HepG2 (cell line): ENCODE measurements at regions not wholly inside any gene's neighbourhood (a gene's known extent, or its start where the extent isn't known, plus 50 kb on each side); places are given as distances from the start of the nearest gene placed in this dataset.

Experiments
- ATAC-seq: fragments of 200-7000 bp; cut with Tn5 transposase; 3 replicates; pipeline ENCODE4 v1.9.1; 2020; ENCODE audit warnings: mild to moderate bottlenecking, moderate library complexity
- BruUV-seq: library from RNA; stranded (reverse); fragments of 400-500 nt; replicated peaks from 2 replicates; lab custom pipeline; 2021; lab: Mats Ljungman, UMichigan
- CTCF ChIA-PET: fragments of 300-600 bp; formaldehyde crosslinking; extraction: SDS; loops from one replicate; lab custom pipeline; 2021; ENCODE audit warnings: low total read pairs, inconsistent platforms, low intra/inter-chr PET ratio; lab: Yijun Ruan, JAX
- POLR2A ChIA-PET: fragments of 350-600 bp; sonication (Branson Sonifier 250); formaldehyde crosslinking; loops from one replicate; lab custom pipeline; 2020; ENCODE audit warnings: antibody characterized with exemption, inconsistent platforms; lab: Yijun Ruan, JAX
- DNase-seq: peaks from one replicate; pipeline ENCODE4 v3.0.0-alpha.2; 2015; ENCODE audit warnings: low spot score
- FAIRE-seq: peaks from 3 replicates; lab custom pipeline; 2011; peaks lifted over from hg19 to GRCh38; lab: Jason Lieb, UNC
- H2AFZ ChIP-seq: one replicate; pipeline ENCODE4 v1.6.1; 2011; ENCODE audit warnings: low read length, inconsistent platforms
- H3K27ac ChIP-seq: fragments of 300-600 bp; 3 replicates; pipeline ENCODE4 v1.8.0; 2011; ENCODE audit warnings: mixed run types, mild to moderate bottlenecking, mixed read lengths, low read length, inconsistent platforms; ENCODE audit not compliant: insufficient read depth; ENCODE audit errors: extremely low read length
- H3K27me3 ChIP-seq, 2 experiments: fragments of 200-600 bp in 1 of 2; 2 replicates in 1 of 2; 3 replicates in 1 of 2; pipeline versions ENCODE4 v1.6.0 to v1.8.0; 2011; ENCODE audit warnings: low read length in 2 of 2, mild to moderate bottlenecking in 2 of 2, moderate library complexity in 2 of 2, inconsistent platforms in 1 of 2; ENCODE audit not compliant: insufficient read depth in 2 of 2, control insufficient read depth in 1 of 2
- H3K36me3 ChIP-seq, 2 experiments: fragments of 200-600 bp in 1 of 2; replicated peaks in 1 of 2; 2 replicates in 1 of 2; 3 replicates in 1 of 2; pipeline versions ENCODE4 v1.5.1 to v1.8.0; 2011; ENCODE audit warnings: low read length in 2 of 2, inconsistent platforms in 1 of 2; ENCODE audit not compliant: insufficient read depth in 2 of 2, control insufficient read depth in 1 of 2
- H3K4me1 ChIP-seq: 2 replicates; pipeline ENCODE4 v1.5.1; 2012; ENCODE audit warnings: low read length, inconsistent platforms; ENCODE audit not compliant: insufficient read depth
- H3K4me2 ChIP-seq: 2 replicates; pipeline ENCODE4 v1.6.0; 2011; ENCODE audit warnings: low read depth, low read length, inconsistent platforms
- H3K4me3 ChIP-seq, 3 experiments: fragments of 200-600 bp in 1 of 3; sonication (generic), shearing (Covaris generic) in 1 of 3; replicated peaks in 1 of 3; 2 replicates each; pipeline ENCODE4 v1.5.1; 2011 to 2016; ENCODE audit warnings: low read length in 3 of 3, inconsistent platforms in 2 of 3, low read depth in 2 of 3, mild to moderate bottlenecking in 2 of 3, control low read depth in 1 of 3, mixed read lengths in 1 of 3; ENCODE audit not compliant: insufficient read depth in 1 of 3
- H3K79me2 ChIP-seq: one replicate; pipeline ENCODE4 v1.6.1; 2011; ENCODE audit warnings: low read length, inconsistent platforms; ENCODE audit not compliant: insufficient read depth
- H3K9ac ChIP-seq: 2 replicates; pipeline ENCODE4 v1.6.0; 2011; ENCODE audit warnings: mild to moderate bottlenecking, low read depth, low read length, inconsistent platforms; ENCODE audit not compliant: insufficient read depth
- H3K9me3 ChIP-seq: 2 replicates; pipeline ENCODE4 v1.5.1; 2012; ENCODE audit warnings: mild to moderate bottlenecking, low read length
- H4K20me1 ChIP-seq: 2 replicates; pipeline ENCODE4 v1.6.0; 2011; ENCODE audit warnings: inconsistent platforms, mild to moderate bottlenecking, low read length, moderate library complexity; ENCODE audit not compliant: insufficient read depth
- ARNT ChIP-seq: fragments of 450-650 bp; IDR thresholded peaks from 2 replicates; pipeline ENCODE4 v1.6.1; 2017
- EHMT2 ChIP-seq: fragments of 200-600 bp; sonication (generic); IDR thresholded peaks from 2 replicates; pipeline ENCODE4 v1.7.0; 2017; ENCODE audit warnings: antibody characterized with exemption, low read depth, low read length, borderline replicate concordance
- FOXO1 ChIP-seq: sonication (generic); formaldehyde crosslinking; IDR thresholded peaks from 2 replicates; pipeline ENCODE4 v1.4.0; 2020; ENCODE audit warnings: missing genetic modification reagents
- NR1H2 ChIP-seq: sonication (generic); formaldehyde crosslinking; IDR thresholded peaks from 2 replicates; pipeline ENCODE4 v1.8.1; 2022; ENCODE audit warnings: low read depth, missing genetic modification reagents, borderline replicate concordance
- RARA ChIP-seq: IDR thresholded peaks from 2 replicates; pipeline ENCODE4 v1.6.1; 2016; ENCODE audit warnings: missing genetic modification reagents, missing compliant biosample characterization
- SALL1 ChIP-seq: sonication (generic); formaldehyde crosslinking; IDR thresholded peaks from 2 replicates; pipeline ENCODE4 v1.8.0; 2022; ENCODE audit warnings: mild to moderate bottlenecking, missing genetic modification reagents
- TEAD2 ChIP-seq: sonication (generic); formaldehyde crosslinking; IDR thresholded peaks from 2 replicates; pipeline ENCODE4 v1.9.0; 2021; ENCODE audit warnings: missing genetic modification reagents
- THAP11 ChIP-seq: IDR thresholded peaks from 2 replicates; pipeline ENCODE4 v1.6.1; 2016; ENCODE audit warnings: missing biosample characterization, missing genetic modification reagents
- TSC22D2 ChIP-seq: sonication (generic); formaldehyde crosslinking; IDR thresholded peaks from 2 replicates; pipeline ENCODE4 v1.5.1; 2020; ENCODE audit warnings: missing genetic modification reagents, mild to moderate bottlenecking, borderline replicate concordance
- ZIK1 ChIP-seq: sonication (generic); formaldehyde crosslinking; IDR thresholded peaks from 2 replicates; pipeline ENCODE4 v1.5.0; 2020; ENCODE audit warnings: mild to moderate bottlenecking, low read depth, missing genetic modification reagents, borderline replicate concordance
- ZNF230 ChIP-seq: sonication (generic); formaldehyde crosslinking; IDR thresholded peaks from 2 replicates; pipeline ENCODE4 v1.4.0; 2020; ENCODE audit warnings: mild to moderate bottlenecking, missing genetic modification reagents
- ZNF543 ChIP-seq: sonication (generic); formaldehyde crosslinking; IDR thresholded peaks from 2 replicates; pipeline ENCODE4 v1.4.0; 2020; ENCODE audit warnings: mild to moderate bottlenecking, missing genetic modification reagents
- ZNF614 ChIP-seq: IDR thresholded peaks from 2 replicates; pipeline ENCODE4 v1.6.1; 2018; ENCODE audit warnings: missing biosample characterization, missing genetic modification reagents, inconsistent platforms, borderline replicate concordance
- WGBS: methylation state at CpG from one replicate; pipeline ENCODE4 v1.1.6; 2017; ENCODE audit warnings: low lambda C conversion rate; 5-methylcytosine and 5-hydroxymethylcytosine counted together
- in situ Hi-C: cut with HindIII; loops from 2 replicates; pipeline ENCODE4 v1.10.0; 2017; ENCODE audit warnings: low pct_unique_long_range_greater_than_20kb; ENCODE audit not compliant: extremely low pct_ligation_motif_present
- intact Hi-C: fragments of 100-400 bp; cut with micrococcal nuclease; formaldehyde crosslinking; loops from one replicate; pipeline ENCODE4 v1.10.0; 2022; ENCODE audit not compliant: unreplicated experiment
- TF ChIP-seq, protein P1 (sequence below): sonication (generic); formaldehyde crosslinking; IDR thresholded peaks from 2 replicates; pipeline ENCODE4 v1.5.1; 2020; ENCODE audit warnings: missing genetic modification reagents, mild to moderate bottlenecking, borderline replicate concordance
- TF ChIP-seq, protein P2 (sequence below): IDR thresholded peaks from 2 replicates; pipeline ENCODE4 v1.6.1; 2016; ENCODE audit warnings: missing compliant biosample characterization, missing genetic modification reagents, borderline replicate concordance
- TF ChIP-seq, protein P3 (sequence below): IDR thresholded peaks from 2 replicates; pipeline ENCODE4 v1.6.1; 2018; ENCODE audit warnings: missing genetic modification reagents
- TF ChIP-seq, protein P4 (sequence below): sonication (generic); formaldehyde crosslinking; IDR thresholded peaks from 2 replicates; pipeline ENCODE4 v1.5.1; 2020; ENCODE audit warnings: missing genetic modification reagents, mild to moderate bottlenecking, borderline replicate concordance
- TF ChIP-seq, protein P5 (sequence below): sonication (generic); formaldehyde crosslinking; IDR thresholded peaks from 2 replicates; pipeline ENCODE4 v1.9.0; 2022; ENCODE audit warnings: missing genetic modification reagents, mild to moderate bottlenecking, borderline replicate concordance

DNA sequence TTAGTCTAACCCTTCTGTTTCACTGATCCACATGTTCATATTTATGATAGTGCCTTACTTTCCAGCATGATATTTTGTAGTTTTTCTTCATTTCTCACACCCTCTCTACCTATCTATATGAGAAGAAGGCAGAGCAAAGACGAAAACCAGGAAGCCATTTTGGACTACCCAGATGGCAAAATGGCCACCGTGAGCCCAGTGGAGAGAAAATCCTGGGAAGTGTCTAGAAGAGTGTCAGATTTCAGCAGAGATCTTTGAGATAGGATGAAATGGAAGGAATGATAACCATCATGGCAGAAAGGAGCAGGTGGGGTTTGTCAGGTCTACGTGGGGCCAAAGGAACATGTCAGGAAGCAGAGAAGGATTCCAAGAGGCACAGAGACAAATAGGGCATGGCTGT, 84.0 kb upstream of the MYCN start:
- no peaks in the 10 kb centered on the region for H4K20me1 ChIP-seq
- TF ChIP-seq, protein P1, sequence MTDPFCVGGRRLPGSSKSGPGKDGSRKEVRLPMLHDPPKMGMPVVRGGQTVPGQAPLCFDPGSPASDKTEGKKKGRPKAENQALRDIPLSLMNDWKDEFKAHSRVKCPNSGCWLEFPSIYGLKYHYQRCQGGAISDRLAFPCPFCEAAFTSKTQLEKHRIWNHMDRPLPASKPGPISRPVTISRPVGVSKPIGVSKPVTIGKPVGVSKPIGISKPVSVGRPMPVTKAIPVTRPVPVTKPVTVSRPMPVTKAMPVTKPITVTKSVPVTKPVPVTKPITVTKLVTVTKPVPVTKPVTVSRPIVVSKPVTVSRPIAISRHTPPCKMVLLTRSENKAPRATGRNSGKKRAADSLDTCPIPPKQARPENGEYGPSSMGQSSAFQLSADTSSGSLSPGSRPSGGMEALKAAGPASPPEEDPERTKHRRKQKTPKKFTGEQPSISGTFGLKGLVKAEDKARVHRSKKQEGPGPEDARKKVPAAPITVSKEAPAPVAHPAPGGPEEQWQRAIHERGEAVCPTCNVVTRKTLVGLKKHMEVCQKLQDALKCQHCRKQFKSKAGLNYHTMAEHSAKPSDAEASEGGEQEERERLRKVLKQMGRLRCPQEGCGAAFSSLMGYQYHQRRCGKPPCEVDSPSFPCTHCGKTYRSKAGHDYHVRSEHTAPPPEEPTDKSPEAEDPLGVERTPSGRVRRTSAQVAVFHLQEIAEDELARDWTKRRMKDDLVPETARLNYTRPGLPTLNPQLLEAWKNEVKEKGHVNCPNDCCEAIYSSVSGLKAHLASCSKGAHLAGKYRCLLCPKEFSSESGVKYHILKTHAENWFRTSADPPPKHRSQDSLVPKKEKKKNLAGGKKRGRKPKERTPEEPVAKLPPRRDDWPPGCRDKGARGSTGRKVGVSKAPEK = no peak
- TF ChIP-seq, protein P2, sequence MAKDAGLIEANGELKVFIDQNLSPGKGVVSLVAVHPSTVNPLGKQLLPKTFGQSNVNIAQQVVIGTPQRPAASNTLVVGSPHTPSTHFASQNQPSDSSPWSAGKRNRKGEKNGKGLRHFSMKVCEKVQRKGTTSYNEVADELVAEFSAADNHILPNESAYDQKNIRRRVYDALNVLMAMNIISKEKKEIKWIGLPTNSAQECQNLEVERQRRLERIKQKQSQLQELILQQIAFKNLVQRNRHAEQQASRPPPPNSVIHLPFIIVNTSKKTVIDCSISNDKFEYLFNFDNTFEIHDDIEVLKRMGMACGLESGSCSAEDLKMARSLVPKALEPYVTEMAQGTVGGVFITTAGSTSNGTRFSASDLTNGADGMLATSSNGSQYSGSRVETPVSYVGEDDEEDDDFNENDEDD (CRISPR knock-in tag) = no peak
- TF ChIP-seq THAP11 (no peak), ZNF230 (CRISPR knock-in tag) (no peak), NR1H2 (CRISPR knock-in tag) (no peak), EHMT2 (no peak), TEAD2 (CRISPR knock-in tag) (no peak), ZNF543 (no peak), SALL1 (CRISPR knock-in tag) (no peak), TSC22D2 (CRISPR knock-in tag) (no peak), ZNF614 (no peak), FOXO1 (CRISPR knock-in tag) (no peak), RARA (CRISPR knock-in tag) (no peak), ARNT (no peak), ZIK1 (CRISPR knock-in tag) (no peak)
- TF ChIP-seq, protein P3, sequence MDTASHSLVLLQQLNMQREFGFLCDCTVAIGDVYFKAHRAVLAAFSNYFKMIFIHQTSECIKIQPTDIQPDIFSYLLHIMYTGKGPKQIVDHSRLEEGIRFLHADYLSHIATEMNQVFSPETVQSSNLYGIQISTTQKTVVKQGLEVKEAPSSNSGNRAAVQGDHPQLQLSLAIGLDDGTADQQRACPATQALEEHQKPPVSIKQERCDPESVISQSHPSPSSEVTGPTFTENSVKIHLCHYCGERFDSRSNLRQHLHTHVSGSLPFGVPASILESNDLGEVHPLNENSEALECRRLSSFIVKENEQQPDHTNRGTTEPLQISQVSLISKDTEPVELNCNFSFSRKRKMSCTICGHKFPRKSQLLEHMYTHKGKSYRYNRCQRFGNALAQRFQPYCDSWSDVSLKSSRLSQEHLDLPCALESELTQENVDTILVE (CRISPR knock-in tag) = no peak
- TF ChIP-seq, protein P4, sequence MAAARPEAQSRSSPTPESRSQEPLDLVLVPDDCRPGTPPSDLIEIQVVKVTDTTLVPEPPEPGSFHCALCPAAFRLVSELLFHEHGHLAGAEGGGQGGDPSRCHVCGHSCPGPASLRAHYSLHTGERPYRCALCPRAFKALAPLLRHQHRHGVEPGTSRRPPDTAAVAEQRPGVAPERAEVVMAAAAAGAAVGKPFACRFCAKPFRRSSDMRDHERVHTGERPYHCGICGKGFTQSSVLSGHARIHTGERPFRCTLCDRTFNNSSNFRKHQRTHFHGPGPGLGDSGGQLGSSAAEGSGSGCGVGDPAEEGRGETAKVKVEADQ (CRISPR knock-in tag) = no peak
- TF ChIP-seq, protein P5, sequence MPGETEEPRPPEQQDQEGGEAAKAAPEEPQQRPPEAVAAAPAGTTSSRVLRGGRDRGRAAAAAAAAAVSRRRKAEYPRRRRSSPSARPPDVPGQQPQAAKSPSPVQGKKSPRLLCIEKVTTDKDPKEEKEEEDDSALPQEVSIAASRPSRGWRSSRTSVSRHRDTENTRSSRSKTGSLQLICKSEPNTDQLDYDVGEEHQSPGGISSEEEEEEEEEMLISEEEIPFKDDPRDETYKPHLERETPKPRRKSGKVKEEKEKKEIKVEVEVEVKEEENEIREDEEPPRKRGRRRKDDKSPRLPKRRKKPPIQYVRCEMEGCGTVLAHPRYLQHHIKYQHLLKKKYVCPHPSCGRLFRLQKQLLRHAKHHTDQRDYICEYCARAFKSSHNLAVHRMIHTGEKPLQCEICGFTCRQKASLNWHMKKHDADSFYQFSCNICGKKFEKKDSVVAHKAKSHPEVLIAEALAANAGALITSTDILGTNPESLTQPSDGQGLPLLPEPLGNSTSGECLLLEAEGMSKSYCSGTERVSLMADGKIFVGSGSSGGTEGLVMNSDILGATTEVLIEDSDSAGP (CRISPR knock-in tag) = no peak
- TF ChIP-seq, all 625 proteins: peak for 0
- no peak overlapping the region for H3K9ac ChIP-seq

More for the DNA sequence above, 84.0 kb upstream of the MYCN start:
- Histone ChIP-seq H3K27ac (no peak overlapping the region), H2AFZ (no peak overlapping the region), H3K4me1 (no peaks in the 10 kb centered on the region), H3K79me2 (no peaks in the 10 kb centered on the region), H3K27me3 (no peaks in the 10 kb centered on the region), H3K36me3 (no peaks in the 10 kb centered on the region), H3K4me2 (no peak overlapping the region), H3K4me3 (no peak overlapping the region), H3K9me3 (no peaks in the 10 kb centered on the region)
- POLR2A ChIA-PET = no interaction called here
- intact Hi-C loops (no loop called here), in situ Hi-C loops (no loop called here)
- FAIRE-seq (no peak), DNase-seq (no peak), ATAC-seq (no peak)
- 45% methylated on average over 3 of the region's 3 CpGs for WGBS
- CTCF ChIA-PET = no interaction called here
- no TSS peak for BruUV-seq
